ENCODE measurements at regions not wholly inside any gene's neighbourhood (a gene's known extent, or its start where the extent isn't known, plus 50 kb on each side); places are given as distances from the start of the nearest gene placed in this dataset.

GRCh38 chr2:180406687-180407086 is 399.6 kb upstream of the CWC22 start:
- TF ChIP-seq CTCF (conservative IDR thresholded peaks at IDR 0.05) (no peak), ZFX (IDR thresholded peaks at IDR 0.05) (no peak)
- no peak overlapping the region for H3K27ac ChIP-seq

- H3K27ac ChIP-seq: no peak overlapping the region
- TF ChIP-seq ZFX (IDR thresholded peaks at IDR 0.05) (no peak), CTCF (conservative IDR thresholded peaks at IDR 0.05) (no peak)
Measured at GRCh38 chr2:180405520-180405919, 398.4 kb upstream of the CWC22 start.

GRCh38 chr2:180394305-180394704 is 387.2 kb upstream of the CWC22 start:
- TF ChIP-seq CTCF (conservative IDR thresholded peaks at IDR 0.05) (no peak), ZFX (IDR thresholded peaks at IDR 0.05) (no peak)
- no peak overlapping the region for H3K27ac ChIP-seq

GRCh38 chr2:180385601-180386201 is 378.6 kb upstream of the CWC22 start:
- H3K27ac ChIP-seq: no peak overlapping the region
- TF ChIP-seq CTCF (conservative IDR thresholded peaks at IDR 0.05) (no peak), ZFX (IDR thresholded peaks at IDR 0.05) (no peak)

- TF ChIP-seq CTCF (conservative IDR thresholded peaks at IDR 0.05) (no peak), ZFX (IDR thresholded peaks at IDR 0.05) (no peak)
- no peak overlapping the region for H3K27ac ChIP-seq
Measured at GRCh38 chr2:180376066-180376465, 369.0 kb upstream of the CWC22 start.

- peak overlapping the region; percentile 81; the same call in 1 of the 2 replicates for H3K27ac ChIP-seq
- TF ChIP-seq CTCF (conservative IDR thresholded peaks at IDR 0.05) (no peak), ZFX (IDR thresholded peaks at IDR 0.05) (no peak)
Measured at GRCh38 chr2:180374502-180375281, 367.6 kb upstream of the CWC22 start.

- no peak overlapping the region for H3K27ac ChIP-seq
- TF ChIP-seq CTCF (conservative IDR thresholded peaks at IDR 0.05): no peak
- TF ChIP-seq ZFX (IDR thresholded peaks at IDR 0.05): no peak
Measured at GRCh38 chr2:180370511-180371205, 363.6 kb upstream of the CWC22 start.

Data from C4-2B (cell line).